GM12872 (cell line): ENCODE measurements at regions not wholly inside any gene's neighbourhood (a gene's known extent, or its start where the extent isn't known, plus 50 kb on each side); places are given as distances from the start of the nearest gene placed in this dataset.

Experiments
- TF ChIP-seq, protein P1 (sequence below): IDR thresholded peaks from 3 replicates; pipeline ENCODE4 v1.5.1; 2011; ENCODE audit warnings: low read depth, mild to moderate bottlenecking, low read length, moderate library complexity; ENCODE audit not compliant: insufficient read depth

DNA sequence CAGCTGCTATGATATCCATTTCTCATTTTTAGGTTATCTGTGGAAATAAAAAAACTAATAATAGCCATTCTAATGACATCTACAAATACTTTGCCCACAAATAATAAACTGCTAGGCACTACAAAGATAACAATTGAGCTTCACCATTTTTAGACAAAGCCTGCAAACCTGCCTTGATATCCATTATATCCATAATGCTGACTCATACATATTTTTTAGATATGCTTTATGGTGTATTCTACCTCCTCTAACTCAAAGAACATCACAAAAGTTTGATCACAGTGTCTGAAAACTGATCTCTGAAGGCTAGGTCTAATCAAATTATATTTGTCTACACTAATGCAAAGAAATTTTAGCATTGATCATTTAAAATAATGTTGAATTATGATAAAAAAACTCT, 138.4 kb downstream of the HNMT start:
- TF ChIP-seq, protein P1, sequence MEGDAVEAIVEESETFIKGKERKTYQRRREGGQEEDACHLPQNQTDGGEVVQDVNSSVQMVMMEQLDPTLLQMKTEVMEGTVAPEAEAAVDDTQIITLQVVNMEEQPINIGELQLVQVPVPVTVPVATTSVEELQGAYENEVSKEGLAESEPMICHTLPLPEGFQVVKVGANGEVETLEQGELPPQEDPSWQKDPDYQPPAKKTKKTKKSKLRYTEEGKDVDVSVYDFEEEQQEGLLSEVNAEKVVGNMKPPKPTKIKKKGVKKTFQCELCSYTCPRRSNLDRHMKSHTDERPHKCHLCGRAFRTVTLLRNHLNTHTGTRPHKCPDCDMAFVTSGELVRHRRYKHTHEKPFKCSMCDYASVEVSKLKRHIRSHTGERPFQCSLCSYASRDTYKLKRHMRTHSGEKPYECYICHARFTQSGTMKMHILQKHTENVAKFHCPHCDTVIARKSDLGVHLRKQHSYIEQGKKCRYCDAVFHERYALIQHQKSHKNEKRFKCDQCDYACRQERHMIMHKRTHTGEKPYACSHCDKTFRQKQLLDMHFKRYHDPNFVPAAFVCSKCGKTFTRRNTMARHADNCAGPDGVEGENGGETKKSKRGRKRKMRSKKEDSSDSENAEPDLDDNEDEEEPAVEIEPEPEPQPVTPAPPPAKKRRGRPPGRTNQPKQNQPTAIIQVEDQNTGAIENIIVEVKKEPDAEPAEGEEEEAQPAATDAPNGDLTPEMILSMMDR: no peak

DNA sequence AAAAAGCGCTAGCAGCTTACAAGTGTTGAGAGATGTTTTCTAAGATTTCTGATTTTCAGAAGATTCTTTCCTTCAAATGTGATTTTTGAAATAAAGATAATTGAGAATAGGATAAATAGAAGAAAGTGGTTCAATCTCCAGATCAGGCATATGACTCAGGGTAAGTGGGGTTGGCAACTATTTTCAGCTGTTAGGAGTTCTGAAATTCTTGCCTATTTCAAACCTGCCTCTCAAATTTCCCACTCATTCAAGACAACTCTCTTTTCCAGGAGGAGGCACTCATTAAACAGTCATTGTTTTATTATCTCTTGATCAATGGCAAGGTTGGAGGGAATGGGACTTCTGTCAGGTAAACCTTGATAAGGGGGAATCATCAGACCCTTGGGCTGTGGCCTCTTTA, 138.9 kb downstream of the HNMT start:
- TF ChIP-seq, protein P1: no peak

DNA sequence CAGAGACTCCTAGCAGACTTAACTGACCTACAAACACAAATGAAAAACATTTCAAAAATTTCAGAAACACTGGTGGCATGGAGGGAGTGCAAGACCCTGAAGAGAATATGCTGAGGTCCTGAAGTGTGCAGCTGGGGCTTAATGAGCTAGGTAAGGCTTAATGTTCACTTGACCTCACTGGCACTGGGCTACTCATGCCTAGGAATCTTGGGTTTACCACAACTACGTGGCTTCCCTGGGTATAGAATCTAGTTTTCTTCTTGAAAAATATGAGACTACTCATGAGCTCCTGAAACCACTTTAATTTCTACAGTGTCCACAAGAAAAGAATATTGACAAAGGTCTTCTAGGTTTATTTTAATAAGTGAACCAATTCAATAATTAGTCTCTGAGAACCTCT, 139.8 kb downstream of the HNMT start:
- TF ChIP-seq, protein P1: no peak

DNA sequence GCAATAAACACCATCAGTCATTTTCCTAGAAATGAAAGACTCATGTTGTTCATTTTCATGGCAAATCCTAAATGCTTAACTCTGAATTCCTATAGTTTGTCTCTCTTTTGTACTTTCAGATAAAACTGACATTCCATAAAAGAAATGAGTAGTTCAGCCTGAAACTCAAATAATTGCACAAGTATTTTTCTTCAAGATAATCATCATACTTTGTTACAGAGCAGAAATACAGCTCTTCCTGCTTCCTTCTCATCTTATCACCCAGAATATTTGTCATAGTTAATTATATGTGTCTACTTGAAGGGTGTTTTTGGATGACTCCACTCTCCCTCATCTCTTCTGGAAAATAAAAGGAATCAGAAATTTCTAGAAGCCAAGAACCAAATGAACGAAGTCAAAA, 141.1 kb downstream of the HNMT start:
- TF ChIP-seq, protein P1: no peak

DNA sequence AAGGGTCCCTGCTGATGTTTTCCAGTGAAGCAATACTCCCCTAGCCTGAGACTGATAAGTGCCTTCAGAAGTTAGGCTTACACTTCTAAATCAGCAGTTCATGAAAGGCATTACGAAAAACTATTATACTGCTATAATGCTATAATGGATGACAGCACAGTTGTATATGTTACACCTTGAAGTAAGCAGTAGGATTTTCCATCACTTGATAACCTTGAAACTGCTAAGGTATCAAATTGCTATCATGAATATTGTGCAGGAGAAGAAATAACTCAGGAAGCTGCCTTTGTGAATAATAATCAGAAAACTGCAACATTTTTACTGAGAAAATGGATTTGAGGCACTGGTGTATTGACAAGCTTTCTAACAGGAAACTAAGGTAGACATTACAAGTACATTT, 142.3 kb downstream of the HNMT start:
- TF ChIP-seq, protein P1: no peak

DNA sequence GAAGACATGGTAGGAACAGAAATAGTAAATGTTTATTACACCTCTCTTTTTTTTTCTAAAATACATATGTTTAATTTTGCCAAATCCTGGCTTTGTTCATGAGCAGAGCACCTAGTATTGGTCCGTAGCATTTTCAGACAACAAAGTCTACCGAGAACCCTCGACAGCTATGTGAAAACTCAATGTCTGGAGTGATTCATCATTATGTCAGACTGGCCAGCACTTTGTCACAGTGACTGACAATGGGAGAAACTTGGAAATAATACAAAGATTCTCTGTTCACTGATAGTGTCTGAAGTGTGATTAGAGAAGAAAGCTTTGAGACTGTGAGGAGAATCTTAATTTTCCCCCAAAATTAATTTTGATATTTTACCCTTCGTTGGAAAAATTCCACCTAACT, 143.0 kb downstream of the HNMT start:
- TF ChIP-seq, protein P1: no peak

DNA sequence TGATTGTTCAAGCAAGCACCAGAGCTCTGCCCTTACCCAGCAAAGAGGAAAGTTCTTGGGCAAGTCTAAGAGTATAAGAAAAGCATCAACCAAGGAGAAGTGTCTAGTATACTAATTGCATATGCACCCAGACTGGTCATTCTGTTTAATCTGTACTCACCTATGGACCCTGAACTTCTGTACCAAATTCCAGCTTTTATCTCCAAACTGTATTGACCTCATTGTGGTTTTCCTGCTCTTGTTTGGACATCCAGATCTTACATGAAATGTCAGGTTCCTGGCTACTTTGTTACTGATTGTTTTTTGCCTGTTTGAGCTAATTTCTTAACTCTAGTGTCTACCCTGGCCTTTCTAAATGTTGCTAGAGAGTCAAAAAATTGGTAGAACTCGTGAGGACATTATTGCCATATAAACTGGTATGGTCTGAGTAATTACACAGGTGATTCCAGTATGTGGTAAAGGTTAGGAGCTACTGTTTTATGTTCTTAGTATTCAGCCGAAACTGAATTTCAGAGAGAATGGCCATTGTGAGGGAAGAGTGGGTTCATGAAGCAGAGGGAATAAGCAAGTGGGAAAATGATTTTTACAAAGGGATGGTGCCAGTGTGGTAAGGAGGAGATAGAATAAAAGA, 146.3 kb downstream of the HNMT start:
- TF ChIP-seq, protein P1: no peak

DNA sequence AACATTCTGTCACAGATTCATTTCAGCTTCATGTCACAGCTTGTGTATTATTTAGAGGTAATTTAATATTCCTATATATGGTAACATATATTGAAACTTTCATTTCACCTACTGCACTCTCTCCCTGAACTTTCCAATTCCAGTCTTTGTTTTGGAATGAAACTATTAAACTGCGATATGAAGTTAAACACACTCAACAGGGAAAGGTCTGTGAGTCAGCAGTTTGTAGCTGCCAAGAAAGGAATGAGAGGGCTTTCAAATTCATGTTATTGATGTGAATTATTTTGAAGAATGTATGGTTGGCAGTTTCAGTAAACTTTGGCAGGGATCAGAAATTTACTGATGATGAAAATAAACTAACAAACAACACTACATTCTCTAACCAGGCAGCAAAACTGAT, 148.3 kb downstream of the HNMT start:
- TF ChIP-seq, protein P1: no peak
